Left lobe of liver (tissue), 2 donors: ENCODE measurements at regions not wholly inside any gene's neighbourhood (a gene's known extent, or its start where the extent isn't known, plus 50 kb on each side); places are given as distances from the start of the nearest gene placed in this dataset.
"Not testable (repeated sequence)": the region's sequence is repeated elsewhere in the genome, so short reads cannot be mapped to it uniquely, and the experiment has no call there.

Experiments used
- ATAC-seq: fragments of 200-7000 bp; cut with Tn5 transposase; one replicate; pipeline ENCODE4 v1.9.1; 2020; ENCODE audit warnings: mild to moderate bottlenecking, moderate library complexity
- DNase-seq: peaks from one replicate; pipeline ENCODE4 v3.0.0-alpha.2; 2020; ENCODE audit warnings: low spot score
- donor health status: DM: no; HTN: no; CAD: no; lungs with moderate emphysema.
- donor health status: DM: no; HTN: yes; CAD: no.

GRCh38 chr18:27510036-27510633 is 325.0 kb upstream of the CHST9 start:
- ATAC-seq, DNase-seq: not testable (repeated sequence)

- ATAC-seq (no peak), DNase-seq (no peak)
These were observed 316.6 kb upstream of the CHST9 start for GRCh38 chr18:27501671-27502070.

DNA sequence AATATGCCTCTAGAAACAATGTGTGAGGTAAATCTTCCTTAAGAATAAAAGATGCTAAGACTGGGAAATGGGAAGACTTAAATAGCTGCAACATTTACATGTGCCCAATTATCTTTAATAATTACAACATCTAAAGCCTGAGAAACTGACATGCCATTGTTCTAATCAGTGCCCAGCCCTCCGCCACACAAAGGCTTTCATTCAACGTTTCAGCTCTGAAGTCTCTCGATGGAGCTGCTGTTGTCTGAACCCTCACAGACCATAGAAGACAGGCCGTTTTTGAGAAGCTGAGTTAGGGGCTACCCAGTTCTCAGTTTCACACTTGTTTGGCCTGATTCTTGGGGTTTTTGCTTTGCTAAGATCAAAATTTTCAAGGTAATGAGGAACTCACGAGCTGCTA is 315.4 kb upstream of the CHST9 start:
- DNase-seq (no peak), ATAC-seq (no peak)

GRCh38 chr18:27497246-27497645 is 312.1 kb upstream of the CHST9 start:
- no peak for ATAC-seq

DNA sequence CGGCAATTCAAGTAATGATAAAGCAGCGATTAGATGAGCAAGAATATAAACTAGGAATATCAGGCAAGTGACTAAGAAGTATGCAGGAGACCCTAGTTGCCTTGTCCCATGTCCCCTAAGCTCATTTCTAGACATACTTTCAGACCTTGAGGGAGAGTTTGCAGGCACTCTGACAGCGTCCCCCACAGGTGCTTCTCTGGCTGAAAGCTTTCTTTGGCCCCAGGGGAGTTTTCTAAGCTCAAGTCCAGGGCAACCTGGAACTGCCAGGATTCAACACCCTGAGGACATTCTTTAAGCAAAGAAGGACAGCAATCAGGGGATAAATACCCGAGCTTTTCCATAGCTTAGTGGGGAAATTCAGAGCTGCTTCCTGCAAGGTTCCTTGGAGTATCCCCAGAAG is 308.1 kb upstream of the CHST9 start:
- no peak for ATAC-seq

More at GRCh38 chr18:27497246-27497645, 312.1 kb upstream of the CHST9 start:
- no peak for DNase-seq

GRCh38 chr18:27491772-27492171 is 306.7 kb upstream of the CHST9 start:
- no peak for DNase-seq
- ATAC-seq: no peak

More for the DNA sequence above, 308.1 kb upstream of the CHST9 start:
- no peak for DNase-seq

- ATAC-seq (no peak), DNase-seq (no peak)
These were observed 298.2 kb upstream of the CHST9 start for GRCh38 chr18:27483276-27483675.

GRCh38 chr18:27478459-27478858 is 293.4 kb upstream of the CHST9 start:
- no peak for ATAC-seq

GRCh38 chr18:27473318-27473717 is 288.2 kb upstream of the CHST9 start:
- DNase-seq: no peak
- no peak for ATAC-seq

More at GRCh38 chr18:27478459-27478858, 293.4 kb upstream of the CHST9 start:
- no peak for DNase-seq

DNA sequence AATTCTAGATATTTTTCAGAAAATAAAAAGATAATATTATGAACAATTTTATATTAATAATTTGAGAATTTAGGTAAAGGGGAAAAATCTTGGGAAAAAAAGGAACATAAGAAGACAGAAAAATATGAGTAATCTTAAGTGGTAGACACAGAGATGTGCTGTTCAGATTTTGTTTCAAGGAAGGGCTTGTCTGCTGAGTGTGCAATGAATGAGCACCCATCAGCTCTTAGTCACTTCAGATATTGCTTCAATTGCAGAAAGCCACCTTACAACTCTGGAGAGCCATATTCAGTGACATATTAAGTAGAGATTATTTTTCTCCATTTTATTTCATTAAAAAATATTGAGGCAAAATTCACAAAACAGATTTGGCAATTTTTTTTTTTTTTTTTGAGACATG is 282.0 kb upstream of the CHST9 start:
- DNase-seq (no peak), ATAC-seq (no peak)

GRCh38 chr18:27461957-27462356 is 276.8 kb upstream of the CHST9 start:
- no peak for ATAC-seq
- no peak for DNase-seq

GRCh38 chr18:27449104-27449503 is 264.0 kb upstream of the CHST9 start:
- DNase-seq: no peak
- no peak for ATAC-seq

GRCh38 chr18:27447930-27448329 is 262.8 kb upstream of the CHST9 start:
- DNase-seq (no peak), ATAC-seq (no peak)

- DNase-seq (no peak), ATAC-seq (no peak)
These were observed 262.4 kb upstream of the CHST9 start for GRCh38 chr18:27447451-27447881.

GRCh38 chr18:27430595-27430994 is 245.5 kb upstream of the CHST9 start:
- ATAC-seq: no peak

DNA sequence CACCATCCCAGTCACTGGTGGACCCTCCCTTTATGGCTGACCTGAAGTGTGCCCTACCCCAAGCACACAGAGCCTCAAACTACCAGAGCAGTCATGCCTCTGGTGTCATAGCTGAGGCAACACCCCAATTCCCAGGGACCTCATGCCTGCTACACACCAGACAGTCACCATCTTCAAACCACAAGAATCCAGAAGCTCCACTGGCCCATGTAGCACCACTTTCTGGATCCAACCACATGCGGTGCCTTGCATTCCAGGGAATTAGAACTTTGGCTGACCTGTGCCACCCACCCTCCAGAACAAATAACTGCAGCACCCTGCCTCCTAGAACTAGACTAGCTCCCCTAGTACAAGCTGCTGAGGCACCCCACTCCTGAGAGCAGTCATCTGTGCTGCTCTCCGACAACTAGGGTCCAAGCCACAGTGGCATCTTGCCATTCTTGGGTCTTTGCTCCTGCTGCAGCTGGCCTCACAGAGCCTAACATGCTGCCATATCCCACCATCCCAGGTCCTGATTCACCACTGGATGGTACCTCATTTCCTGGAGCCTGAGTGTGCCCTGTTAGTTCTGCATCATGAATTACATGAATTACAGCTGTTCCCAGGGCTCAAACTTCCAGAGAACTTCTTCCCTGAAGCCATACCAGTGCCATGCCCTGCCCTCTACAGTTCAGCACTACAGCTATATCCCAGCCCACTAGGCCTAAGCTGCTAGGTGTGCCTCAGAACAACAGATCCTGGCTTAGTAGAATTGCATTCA is 243.8 kb upstream of the CHST9 start:
- DNase-seq (no peak), ATAC-seq (no peak)

More at GRCh38 chr18:27430595-27430994, 245.5 kb upstream of the CHST9 start:
- DNase-seq: no peak

DNA sequence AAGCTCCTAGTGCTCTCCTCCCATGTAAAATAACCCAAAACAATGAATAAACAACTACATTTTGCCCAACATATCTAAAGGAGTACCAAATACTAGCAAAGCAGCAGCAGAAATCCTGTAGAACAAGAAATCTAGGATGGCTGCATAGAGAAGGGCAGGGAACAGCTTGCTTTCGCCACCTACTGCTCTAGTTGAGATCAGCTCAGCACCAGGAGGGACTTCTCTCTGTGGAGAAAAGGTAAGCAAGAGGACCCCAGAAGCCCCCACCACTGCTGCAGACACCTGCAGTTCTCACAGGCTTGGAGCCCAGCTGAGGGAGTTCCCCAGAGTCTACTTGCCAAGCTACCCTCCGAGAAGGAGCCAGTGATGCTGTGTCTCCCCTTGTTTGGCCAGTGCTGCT is 243.0 kb upstream of the CHST9 start:
- DNase-seq (no peak), ATAC-seq (no peak)

- ATAC-seq (no peak), DNase-seq (no peak)
These were observed 238.5 kb upstream of the CHST9 start for GRCh38 chr18:27423581-27423980.

GRCh38 chr18:27419646-27420045 is 234.5 kb upstream of the CHST9 start:
- DNase-seq (no peak), ATAC-seq (no peak)

DNA sequence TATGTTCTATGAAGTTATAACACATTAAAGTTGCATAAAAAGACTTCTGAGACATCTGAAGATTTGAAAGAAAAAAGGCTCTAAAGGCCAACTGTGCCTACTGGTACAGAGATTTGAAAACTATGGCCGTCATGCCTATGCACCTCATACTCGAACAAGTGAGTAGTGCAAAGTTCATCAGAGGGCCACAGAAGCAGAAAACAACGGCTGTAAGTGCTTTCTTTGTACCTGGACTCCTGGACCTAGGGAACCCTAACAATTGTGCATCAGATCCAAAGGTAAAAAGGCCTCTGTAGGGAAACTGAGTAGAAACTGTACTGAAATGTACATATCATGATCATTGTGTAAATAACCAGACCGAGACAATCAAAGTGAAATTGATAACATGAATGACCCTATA is 230.4 kb upstream of the CHST9 start:
- ATAC-seq (no peak), DNase-seq (no peak)

DNA sequence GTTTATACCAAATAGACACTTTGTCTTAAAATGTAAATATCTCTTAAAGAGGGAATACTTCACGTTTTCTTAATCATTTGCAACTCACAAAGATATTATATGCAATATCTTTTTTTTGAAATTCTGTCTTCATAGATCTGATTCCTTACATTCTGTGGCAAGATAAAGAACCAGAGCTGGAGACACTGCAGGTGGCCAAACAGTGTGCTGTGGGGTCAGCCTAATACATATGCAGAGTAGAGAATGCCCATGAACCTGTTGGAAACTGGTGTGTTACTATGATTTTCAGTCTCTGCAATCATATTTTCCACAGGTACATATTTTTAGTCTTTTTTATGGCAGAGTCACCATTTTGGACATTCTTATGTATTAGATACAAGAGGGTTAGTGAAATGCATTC is 229.6 kb upstream of the CHST9 start:
- DNase-seq: no peak
- ATAC-seq: no peak
